T47D (cell line): ENCODE measurements at regions not wholly inside any gene's neighbourhood (a gene's known extent, or its start where the extent isn't known, plus 50 kb on each side); places are given as distances from the start of the nearest gene placed in this dataset.

Experiments used
- DNase-seq, 2 experiments: peaks; one replicate each; pipeline versions ENCODE4 v3.0.0 to v3.0.0-alpha.2; 2011 to 2012; ENCODE audit warnings: low read depth in 1 of 2, low spot score in 1 of 2
- JUND ChIP-seq: IDR thresholded peaks from 2 replicates; pipeline ENCODE4 v1.6.1; 2012; ENCODE audit warnings: low read depth
- in situ Hi-C: cut with HindIII; loops from 2 replicates; pipeline ENCODE4 v1.10.0; 2016; ENCODE audit warnings: low sequenced_read_pairs, low pct_unique_long_range_greater_than_20kb

DNA sequence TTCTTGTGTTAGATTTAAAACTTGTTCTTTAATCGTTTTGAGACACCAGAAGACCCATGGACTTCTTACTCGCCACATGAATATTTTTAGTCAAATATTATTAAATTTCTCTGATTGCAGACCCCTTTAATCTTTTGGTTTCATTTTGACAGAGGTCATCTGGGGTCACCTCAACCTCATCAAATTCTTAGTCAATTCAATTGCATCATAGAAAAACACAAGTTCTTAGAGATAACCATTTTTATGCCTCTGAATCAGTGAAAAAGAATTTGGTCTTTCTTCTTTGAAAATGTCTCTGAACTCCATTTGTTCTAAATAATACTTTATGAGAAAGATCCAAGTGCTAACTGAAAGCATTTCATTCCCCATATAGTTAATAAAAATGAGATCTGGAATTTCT is 55.2 kb upstream of the CBLN4 start:
- DNase-seq = no peak
- in situ Hi-C loops = no loop called here
- TF ChIP-seq JUND = no peak

DNA sequence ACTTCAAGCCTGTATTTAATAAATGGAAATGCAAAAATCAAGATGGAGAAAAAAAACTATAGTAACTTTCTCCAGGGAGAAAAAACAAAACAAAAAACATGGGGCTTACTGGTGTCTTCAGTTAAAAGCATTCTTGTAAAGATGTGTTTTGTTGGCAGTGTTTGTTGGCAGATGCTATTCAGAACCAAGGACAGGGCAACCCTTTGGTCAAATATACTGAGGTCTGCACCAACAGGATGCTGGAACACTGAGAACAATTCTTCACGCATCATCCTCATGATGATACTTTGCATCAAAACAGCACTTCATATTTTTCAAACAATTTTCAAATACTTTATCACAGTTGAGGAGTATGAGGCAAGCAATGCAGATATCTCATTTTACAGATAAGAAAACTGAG is 63.7 kb upstream of the CBLN4 start:
- in situ Hi-C loops = no loop called here

GRCh38 chr20:56072165-56072564 is 66.8 kb upstream of the CBLN4 start:
- DNase-seq = no peak
- in situ Hi-C loops = no loop called here
- TF ChIP-seq JUND = no peak

More for the DNA sequence above, 63.7 kb upstream of the CBLN4 start:
- no peak for TF ChIP-seq JUND
- DNase-seq = peak in 1 of 2 experiments; percentile 9

DNA sequence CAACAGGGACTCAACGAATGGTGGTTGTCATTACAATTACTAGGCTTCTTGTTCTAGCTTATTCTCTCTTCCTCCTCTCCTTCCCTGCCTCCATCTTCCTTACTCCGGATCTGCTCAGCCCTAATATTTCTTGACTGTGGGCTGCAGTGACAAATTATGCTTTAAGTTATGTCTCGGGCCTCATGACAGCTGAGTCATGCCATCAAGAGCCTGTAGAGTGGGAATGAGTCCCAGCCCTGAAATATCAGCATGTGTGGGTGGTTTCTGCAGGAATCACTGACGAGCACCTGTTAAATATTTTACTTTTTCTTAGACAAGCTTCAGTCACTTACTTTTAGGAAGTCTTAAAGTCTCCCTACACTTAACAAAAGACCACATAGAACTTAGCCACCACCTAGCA is 83.1 kb upstream of the CBLN4 start:
- TF ChIP-seq JUND = no peak
- in situ Hi-C loops = no loop called here
- DNase-seq = no peak

DNA sequence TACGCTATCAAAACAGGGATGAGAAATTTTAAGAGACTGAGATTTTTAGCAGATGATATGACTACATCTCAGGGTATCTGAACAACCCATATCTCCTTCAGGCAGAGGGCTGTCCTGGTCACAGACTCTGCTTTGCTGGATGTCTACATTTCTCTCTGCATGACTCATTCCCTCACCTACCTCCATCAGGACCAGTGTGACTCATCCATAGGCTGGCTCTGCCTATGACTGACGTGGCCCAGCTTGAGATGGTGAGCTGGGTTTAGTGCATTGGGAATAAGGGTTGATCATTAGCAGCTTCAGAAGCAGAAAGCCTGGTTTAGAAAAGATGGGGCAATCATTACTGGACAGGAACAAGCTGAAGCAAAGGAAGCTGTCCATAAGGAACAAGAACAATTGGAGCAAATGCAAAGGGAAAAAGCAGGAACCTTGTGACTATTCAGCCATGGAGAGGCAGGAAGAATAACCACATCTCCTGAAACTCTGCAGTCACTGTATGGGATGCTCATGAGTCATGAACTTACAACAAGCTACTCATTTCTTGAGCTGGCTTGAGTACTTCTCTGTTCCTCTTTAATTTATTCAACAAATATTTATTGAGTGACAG is 86.4 kb upstream of the CBLN4 start:
- in situ Hi-C loops = no loop called here
- TF ChIP-seq JUND = no peak
- no peak for DNase-seq

DNA sequence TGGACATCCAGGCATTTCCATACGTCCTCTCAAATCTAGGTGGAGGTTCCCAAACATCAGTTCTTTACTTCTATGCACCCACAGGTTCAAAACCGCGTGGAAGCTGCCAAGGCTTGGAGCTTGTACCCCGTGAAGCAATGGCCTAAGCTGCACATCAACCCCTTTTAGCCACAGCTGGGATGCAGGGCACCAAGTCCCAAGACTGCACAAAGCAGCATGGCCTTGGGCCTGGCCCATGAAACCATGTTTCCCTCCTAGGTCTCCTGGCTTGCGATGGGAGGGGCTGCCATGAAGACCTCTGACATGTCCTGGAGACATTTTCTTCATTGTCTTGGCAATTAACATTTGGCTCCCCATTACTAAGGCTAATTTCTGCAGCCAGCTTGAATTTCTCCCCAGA is 88.9 kb upstream of the CBLN4 start:
- no peak for TF ChIP-seq JUND
- DNase-seq = no peak
- in situ Hi-C loops = no loop called here

GRCh38 chr20:56098981-56099500 is 93.7 kb upstream of the CBLN4 start:
- in situ Hi-C loops = no loop called here
- no peak for TF ChIP-seq JUND
- DNase-seq = no peak

DNA sequence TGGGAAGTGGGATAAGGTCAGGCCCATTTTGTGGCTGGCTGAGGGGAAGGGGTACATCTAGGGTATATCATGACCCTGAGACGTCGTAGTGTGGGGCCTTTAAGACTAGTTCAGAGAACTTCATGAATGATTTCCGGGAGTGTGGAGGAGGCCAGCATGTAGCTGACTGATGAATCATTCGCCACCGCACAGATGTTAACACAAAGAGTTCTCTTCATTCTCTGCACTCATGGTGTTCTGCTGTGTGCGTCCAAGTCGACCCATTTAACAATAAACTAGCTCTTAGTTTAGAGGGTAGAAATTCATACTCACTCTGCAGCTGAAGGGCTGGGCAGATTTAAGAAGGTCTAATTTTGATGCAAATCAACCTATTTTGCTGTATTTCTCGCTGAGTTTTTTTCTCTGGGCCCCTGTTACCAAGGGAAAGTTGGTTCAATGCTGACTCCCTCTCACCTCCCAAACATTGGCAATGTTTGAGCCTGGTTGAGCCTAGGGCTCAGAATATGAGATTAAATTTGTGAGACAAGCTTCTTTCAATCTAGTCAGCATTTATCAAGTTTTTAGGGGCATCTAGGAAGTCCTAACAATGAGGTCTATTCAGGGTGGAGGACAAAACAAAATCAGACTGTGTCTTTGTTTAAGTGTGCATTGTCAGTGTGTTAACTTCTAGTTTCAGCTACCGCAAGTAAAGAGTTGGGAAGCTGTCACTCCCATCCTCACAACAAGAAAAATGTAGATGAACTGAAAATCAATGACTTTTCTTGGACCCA is 106.8 kb upstream of the CBLN4 start:
- TF ChIP-seq JUND = no peak
- no peak for DNase-seq
- in situ Hi-C loops = no loop called here

GRCh38 chr20:56117350-56117749 is 112.0 kb upstream of the CBLN4 start:
- TF ChIP-seq JUND = no peak
- in situ Hi-C loops = no loop called here
- no peak for DNase-seq

GRCh38 chr20:56121850-56122249 is 116.5 kb upstream of the CBLN4 start:
- no peak for DNase-seq
- no peak for TF ChIP-seq JUND
- in situ Hi-C loops = no loop called here

DNA sequence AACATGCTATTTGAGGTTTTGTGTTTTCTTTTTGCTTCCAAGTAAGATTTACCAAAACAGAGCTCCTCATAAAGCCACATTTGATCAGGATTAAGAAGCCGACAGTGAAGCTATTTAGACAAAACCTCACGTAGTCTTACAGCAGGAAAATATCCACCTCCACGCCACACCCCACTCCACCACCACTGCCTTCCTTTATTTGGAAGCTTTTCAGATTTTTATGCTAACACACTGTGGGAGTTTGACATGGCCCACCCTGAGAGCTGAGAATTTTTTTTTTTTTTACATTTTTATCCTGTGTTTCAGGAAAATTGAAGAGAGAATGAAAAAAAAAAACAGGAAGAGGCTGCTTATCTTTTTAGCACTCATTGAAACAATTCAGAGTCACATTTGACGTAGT is 104.8 kb upstream of the MC3R start:
- DNase-seq = no peak
- in situ Hi-C loops = no loop called here
- no peak for TF ChIP-seq JUND

DNA sequence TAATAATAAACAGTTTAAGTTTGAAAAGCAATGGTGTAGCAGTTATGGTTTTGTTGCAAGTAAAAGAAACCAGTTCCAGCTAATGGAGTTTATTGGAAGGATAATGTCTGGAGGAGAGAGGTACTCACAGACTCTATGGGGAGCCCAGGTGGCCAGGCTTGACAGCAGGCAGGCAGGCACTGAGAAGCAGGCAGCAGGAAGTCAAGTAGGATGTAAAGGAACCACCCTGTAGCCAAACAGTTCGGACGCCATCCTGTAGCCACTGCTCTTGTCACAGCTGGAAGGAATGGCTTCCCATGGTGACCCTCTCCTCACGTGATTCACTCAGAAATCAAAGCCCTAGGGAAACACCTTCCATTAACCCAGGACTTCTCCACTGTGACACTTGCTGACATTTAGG is 96.7 kb upstream of the MC3R start:
- in situ Hi-C loops = no loop called here
- TF ChIP-seq JUND = no peak
- DNase-seq = no peak

DNA sequence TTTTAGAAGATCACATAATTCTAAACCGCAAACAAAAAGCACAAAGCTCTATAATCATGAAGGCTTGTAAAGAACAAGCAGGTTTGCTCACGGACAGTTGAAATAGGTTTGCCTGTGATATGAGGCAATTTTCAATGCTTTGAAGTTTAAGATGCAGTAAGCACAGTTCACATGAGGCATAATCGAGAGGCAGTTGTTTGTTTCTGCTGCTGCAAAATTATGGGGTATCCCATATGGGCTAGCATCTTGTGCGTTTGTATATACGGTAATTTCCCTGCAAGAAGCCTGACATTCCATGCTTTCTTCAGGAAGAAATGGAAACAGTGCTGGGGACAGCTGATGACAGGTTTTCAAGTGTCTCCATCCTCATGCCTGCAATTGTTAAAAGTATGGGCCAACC is 94.6 kb upstream of the MC3R start:
- DNase-seq = no peak
- in situ Hi-C loops = no loop called here
- TF ChIP-seq JUND = no peak
